GM19468 (cell line): ENCODE measurements at regions not wholly inside any gene's neighbourhood (a gene's known extent, or its start where the extent isn't known, plus 50 kb on each side); places are given as distances from the start of the nearest gene placed in this dataset.

ENCODE experiments used
- ATAC-seq: cut with Tn5 transposase; IDR thresholded peaks from one replicate; pipeline ENCODE4 v1.9.1; 2021; ENCODE audit warnings: mild to moderate bottlenecking, moderate library complexity, moderate number of reproducible peaks; ENCODE audit not compliant: unreplicated experiment; ENCODE audit errors: extremely low read depth

- ATAC-seq: no peak
These were observed 181.4 kb downstream of the KLF5 start for GRCh38 chr13:73240193-73240592.

DNA sequence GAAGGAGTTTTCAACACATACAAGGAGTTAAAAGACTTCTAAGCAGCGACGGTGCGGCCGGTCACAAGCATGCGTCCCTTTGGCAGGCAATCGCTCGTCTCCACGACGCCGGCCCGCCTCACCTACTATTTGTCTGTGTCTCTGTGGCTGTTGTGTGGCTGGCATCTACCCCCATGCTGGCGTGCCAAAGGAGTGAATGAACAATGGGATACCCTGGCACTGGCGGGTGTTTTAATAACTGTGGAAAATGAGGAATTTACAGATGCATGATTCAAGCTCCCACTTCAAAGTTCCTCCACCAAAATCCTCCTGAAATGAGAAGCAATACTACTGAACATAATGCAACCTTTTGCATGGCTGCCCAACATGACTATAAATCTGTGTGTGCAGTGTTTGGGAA lies 176.6 kb downstream of the KLF5 start:
- no peak for ATAC-seq

DNA sequence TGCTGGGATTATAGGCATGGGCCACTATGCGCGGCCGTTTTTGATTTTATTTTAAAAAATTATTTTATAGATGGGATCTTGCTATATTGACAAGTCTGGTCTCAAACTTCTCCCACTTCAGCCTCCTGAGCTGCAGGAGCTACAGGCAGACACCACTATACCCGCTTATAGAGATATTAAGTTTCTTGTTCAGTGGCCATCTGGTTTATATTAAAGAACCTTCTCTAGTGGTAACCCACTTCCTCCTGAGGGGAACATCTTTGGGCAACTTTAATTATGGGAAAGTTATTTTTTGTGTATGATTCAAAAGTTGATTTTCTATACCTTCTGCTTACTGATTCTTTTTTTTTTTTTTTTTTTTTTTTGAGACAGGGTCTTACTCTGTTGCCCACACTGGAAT lies 172.7 kb downstream of the KLF5 start:
- ATAC-seq: no peak

GRCh38 chr13:73230716-73231115 lies 171.9 kb downstream of the KLF5 start:
- ATAC-seq: no peak

- no peak for ATAC-seq
These were observed 169.7 kb downstream of the KLF5 start for GRCh38 chr13:73228546-73228945.

DNA sequence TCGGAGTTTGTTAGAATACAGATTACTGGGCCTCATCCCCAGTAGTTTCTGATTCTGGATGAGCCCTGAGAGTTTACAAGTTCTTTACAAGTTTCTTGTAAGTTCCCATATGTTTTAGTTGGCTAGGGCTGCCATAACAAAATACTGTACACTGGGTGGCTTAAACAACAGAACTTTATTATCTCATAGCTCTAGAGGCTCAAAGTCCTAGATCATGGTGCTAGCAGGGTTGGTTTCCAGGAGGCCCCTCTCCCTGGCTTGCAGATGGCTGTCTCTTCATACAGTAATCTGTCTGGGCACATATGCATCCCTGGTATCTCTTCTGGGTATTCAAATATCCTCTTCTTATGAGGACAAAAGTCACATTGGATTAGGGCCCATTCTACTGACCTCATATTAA lies 167.2 kb downstream of the KLF5 start:
- ATAC-seq: no peak

DNA sequence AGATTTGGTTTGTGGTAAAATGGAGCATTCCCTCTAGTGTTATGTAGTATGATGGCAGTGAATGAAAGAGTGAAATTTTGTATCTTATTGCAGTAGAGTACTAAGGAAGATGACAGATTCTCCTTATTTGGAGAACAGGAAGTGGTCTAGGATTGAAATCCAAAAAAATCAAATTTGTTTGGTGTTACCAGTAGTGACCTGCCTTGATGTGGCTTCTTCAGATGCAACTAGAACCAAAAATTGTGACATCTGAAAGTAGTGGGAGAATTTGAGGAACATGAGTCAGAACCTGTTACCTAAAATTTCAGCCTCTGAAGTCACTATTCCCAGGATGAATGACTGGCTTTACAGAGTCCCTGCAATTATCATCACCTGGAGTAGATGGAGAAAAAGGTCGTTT lies 165.9 kb downstream of the KLF5 start:
- no peak for ATAC-seq

DNA sequence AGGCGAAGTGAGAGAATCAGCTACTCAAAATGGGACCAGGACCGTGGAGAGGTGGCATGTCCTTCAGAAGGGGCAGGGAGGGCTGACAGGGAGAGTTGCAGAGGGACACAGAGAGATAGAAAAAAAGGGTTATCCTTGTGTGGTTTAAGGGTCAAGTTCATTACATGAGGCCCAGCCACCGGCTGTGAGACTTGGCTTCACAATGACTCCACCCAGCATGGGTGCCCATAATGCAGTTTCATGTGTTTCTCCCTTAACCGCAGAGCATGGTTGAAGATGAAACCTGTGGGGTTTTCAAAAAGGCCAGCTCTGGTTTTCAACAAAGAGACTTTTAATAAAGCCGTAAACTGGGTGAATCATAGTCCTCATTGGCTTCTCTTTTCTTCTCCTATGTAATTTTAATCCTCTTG lies 164.6 kb downstream of the KLF5 start:
- peak; percentile 85 for ATAC-seq

DNA sequence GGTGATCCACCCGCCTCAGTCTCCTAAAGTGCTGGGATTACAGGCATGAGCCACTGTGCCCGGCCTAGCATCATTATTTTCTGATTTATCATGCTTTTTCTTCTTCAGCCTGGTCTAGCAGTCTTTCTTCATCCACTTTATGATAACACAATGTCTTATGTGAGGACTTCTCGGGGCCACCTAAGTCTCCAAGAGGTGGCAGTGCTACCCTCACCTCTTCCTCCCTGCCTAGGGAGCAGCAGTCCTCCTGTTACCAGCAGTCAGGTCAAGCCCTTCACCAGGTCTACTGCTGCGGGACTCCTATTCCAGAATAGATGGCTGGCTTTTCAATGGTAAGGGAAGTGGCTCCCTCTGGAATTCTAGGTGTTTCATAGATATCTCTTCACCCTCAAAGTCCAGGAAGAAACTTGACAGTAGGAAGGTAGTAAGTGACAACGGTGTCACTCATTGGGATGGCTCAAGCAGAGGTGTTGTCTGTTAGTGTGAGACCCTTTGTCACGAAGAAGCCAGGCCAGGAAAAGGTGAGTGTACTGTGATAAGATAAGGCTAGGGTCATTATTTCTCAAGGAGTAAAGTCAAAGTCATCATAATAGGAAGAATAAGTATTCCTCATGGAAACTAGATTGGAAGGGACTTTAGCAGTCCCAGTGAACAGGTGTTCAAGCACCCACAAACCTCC lies 164.0 kb downstream of the KLF5 start:
- ATAC-seq: no peak

GRCh38 chr13:73220966-73221720 lies 162.3 kb downstream of the KLF5 start:
- no peak for ATAC-seq

DNA sequence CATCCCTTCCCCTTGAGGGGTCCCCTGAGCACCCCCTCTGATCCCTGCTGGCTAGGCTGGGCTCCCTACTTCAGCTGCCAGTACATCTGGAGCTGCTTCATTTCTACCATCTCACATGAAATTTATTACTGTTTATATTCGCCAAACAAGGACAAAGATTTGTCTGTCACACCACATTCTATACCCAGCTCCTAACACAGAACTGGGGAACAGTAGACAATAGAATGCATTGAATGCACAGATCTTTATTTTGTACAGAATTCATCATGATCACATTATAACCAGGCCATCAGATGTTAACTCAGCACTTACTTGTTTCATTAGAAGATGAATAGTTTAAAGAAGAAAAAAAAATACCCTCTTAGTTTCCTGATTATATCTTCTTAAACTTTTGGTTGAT lies 159.4 kb downstream of the KLF5 start:
- no peak for ATAC-seq

GRCh38 chr13:73216381-73216831 lies 157.6 kb downstream of the KLF5 start:
- ATAC-seq: no peak

DNA sequence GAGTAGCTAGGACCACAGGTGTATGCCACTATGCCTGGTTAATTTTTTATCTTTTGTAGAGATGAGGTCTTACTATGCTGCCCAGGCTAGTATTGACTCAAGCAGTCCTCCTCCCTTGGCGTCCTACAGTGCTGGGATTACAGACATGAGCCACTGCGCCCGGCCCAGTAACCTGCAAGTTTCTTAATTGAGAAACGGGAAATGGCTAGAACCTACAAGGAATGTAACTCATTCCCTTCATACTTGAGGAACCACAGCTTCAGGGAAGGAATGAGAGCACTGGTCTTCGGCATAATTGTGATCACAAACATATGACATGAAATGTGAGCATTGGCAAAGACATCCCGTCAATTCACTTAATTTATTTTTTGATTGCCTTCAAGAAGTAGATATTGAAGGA lies 157.0 kb downstream of the KLF5 start:
- ATAC-seq: no peak

DNA sequence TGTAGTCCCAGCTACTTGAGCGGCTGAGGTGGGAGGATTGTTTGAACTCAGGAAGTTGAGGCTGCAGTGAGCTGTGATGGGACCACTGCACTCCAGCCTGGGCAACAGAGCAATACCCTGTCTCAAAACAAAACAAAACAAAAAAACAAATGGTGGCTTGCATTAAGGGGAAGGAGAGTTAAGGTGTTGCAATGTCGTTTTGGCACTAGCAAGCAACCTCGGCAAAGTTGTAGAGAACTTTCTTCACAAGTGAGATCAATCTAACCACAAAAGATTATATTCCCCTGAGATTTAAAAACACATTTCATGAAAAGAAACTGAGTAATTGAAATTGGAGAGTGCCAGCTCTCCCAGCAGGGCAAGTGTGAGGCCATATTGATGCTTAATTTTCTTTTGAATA lies 153.7 kb downstream of the KLF5 start:
- no peak for ATAC-seq

- no peak for ATAC-seq
These were observed 151.5 kb downstream of the KLF5 start for GRCh38 chr13:73210218-73210883.

DNA sequence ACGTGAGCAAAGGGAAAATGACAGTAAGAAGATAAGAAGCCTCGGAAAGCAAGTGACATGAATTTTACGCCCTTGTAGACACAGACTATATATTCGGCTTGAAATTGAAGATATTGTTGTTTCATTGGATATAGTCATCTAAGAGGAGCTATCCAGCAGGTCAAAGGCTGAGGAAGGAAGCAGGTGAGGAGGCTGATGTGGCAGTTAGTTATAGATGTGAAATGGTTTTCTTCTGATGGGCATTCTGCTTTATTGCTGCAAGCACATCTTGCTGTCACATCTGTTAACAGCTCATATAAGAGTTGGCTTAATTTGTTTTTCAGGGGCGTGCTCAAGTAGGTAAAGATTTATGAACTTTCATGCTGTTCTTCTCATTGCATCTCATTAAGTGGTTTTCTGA lies 146.1 kb downstream of the KLF5 start:
- no peak for ATAC-seq

- ATAC-seq: no peak
These were observed 142.8 kb downstream of the KLF5 start for GRCh38 chr13:73201626-73202025.

DNA sequence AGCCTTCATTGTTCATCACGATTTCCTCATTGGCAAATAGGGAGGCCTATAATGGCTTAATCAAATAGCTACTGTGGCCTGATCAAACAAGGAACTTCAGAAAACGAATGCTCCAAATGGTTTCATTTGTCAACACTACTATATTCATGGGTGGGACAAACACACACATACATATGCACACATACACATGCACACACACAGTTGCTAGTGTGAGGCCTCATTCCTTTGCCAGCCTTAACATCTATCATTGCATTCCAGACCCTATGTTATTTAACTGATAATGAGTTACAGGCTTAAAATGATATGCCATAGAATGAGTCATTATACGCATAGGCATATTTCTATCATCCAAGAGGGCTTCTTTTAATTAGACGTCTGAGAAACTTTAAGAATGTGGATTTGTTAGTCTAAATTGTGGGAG lies 140.2 kb downstream of the KLF5 start:
- no peak for ATAC-seq

GRCh38 chr13:73195091-73195490 lies 136.3 kb downstream of the KLF5 start:
- ATAC-seq: no peak

GRCh38 chr13:73194310-73194709 lies 135.5 kb downstream of the KLF5 start:
- no peak for ATAC-seq

DNA sequence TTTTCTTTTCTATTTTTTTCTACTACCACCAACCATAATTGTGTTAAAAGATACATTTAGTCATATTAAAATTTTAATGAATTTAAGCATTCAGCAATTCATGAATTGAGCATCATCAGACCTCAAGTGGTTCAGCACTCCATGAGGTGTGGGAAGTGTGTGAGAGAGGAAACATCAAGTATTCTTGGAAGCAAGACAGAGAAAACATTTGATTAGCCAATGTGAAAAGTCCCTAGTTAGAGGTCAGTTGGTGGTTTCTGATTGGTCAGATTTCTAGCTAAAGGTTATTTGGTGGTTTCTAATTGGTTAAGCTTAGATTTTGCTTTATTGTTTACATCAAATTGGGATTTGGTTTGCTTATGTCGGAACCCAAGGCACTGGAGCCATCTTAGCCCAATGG lies 134.7 kb downstream of the KLF5 start:
- no peak for ATAC-seq
